NB4 (cell line): ENCODE measurements at regions not wholly inside any gene's neighbourhood (a gene's known extent, or its start where the extent isn't known, plus 50 kb on each side); places are given as distances from the start of the nearest gene placed in this dataset.
"Not testable (repeated sequence)": the region's sequence is repeated elsewhere in the genome, so short reads cannot be mapped to it uniquely, and the experiment has no call there.

Source experiments
- POLR2A ChIP-seq: IDR thresholded peaks from 2 replicates; pipeline ENCODE4 v1.6.1; 2011; ENCODE audit warnings: mild to moderate bottlenecking; ENCODE audit not compliant: insufficient read length; ENCODE audit errors: extremely low read depth
- TF ChIP-seq, protein P1 (sequence below): IDR thresholded peaks from one replicate; pipeline ENCODE4 v1.5.1; 2012; ENCODE audit warnings: low read depth, low read length

DNA sequence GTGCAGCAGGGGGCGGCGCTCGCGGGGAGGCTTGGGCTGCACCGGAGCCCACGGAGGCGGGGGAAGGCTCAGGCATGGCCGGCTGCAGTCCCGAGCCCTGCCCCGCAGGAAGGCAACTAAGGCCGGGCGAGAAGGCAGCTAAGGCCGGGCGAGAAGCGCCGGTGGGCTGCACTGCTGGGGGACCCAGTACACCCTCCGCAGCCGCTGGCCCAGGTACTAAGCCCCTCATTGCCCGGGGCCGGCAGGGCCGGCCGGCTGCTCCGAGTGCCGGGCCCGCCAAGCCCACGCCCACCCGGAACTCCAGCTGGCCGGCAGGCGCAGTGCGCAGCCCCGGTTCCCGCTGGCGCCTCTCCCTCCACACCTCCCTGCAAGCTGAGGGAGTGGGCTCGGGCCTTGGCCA lies 150.0 kb downstream of the SMIM20 start:
- TF ChIP-seq POLR2A: not testable (repeated sequence)
- TF ChIP-seq, protein P1, sequence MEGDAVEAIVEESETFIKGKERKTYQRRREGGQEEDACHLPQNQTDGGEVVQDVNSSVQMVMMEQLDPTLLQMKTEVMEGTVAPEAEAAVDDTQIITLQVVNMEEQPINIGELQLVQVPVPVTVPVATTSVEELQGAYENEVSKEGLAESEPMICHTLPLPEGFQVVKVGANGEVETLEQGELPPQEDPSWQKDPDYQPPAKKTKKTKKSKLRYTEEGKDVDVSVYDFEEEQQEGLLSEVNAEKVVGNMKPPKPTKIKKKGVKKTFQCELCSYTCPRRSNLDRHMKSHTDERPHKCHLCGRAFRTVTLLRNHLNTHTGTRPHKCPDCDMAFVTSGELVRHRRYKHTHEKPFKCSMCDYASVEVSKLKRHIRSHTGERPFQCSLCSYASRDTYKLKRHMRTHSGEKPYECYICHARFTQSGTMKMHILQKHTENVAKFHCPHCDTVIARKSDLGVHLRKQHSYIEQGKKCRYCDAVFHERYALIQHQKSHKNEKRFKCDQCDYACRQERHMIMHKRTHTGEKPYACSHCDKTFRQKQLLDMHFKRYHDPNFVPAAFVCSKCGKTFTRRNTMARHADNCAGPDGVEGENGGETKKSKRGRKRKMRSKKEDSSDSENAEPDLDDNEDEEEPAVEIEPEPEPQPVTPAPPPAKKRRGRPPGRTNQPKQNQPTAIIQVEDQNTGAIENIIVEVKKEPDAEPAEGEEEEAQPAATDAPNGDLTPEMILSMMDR: not testable (repeated sequence)
